ENCODE measurements at regions not wholly inside any gene's neighbourhood (a gene's known extent, or its start where the extent isn't known, plus 50 kb on each side); places are given as distances from the start of the nearest gene placed in this dataset.

DNA sequence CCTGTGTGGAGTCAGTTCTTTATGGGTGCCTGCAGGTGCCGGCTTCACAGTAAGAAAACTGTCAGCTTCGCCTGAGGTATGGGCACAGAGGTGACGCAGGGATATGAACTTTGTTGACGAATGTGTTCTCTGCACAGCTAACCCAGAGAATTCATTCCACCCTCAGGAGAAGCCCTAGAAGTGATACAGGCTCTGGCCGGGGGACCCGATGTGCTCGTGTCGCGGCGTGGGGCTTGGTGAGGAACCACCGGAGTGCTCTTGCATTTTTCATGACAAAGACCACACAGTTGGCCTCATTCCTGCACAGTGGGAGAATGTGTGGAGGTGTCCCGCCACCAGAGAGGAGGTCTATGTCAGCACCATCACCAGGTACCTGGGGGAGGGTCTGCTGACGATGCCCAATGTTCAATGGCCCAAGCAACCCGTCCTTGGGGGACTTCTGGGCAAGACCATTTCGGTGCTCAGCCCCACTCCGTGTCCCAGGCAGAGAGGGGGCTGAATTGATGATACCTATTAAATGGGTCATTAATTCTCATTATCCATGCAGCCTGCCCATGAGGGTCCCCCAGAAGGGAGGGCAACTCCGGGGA is 147.5 kb upstream of the RTL1 start:
- H3K9me3 ChIP-seq (ENCODE audit: low read depth, low read length, poor library complexity, severe bottlenecking): no peaks in the 10 kb centered on the region
- ChIA-PET CTCF (no interaction called here), POLR2A (ENCODE audit: low non-redundant PET) (no interaction called here)
- no peaks in the 10 kb centered on the region for H3K4me1 ChIP-seq (ENCODE audit: insufficient read depth, low read length, poor library complexity, severe bottlenecking)
- no peaks in the 10 kb centered on the region for H3K36me3 ChIP-seq (ENCODE audit: insufficient read depth, low read length, poor library complexity, severe bottlenecking)
- H3K27me3 ChIP-seq (replicated peaks; ENCODE audit: insufficient read depth, low read depth, low read length, poor library complexity): no peaks in the 10 kb centered on the region
- H3K4me3 ChIP-seq (ENCODE audit: low read depth, low read length, poor library complexity, severe bottlenecking): no peak overlapping the region
- no peak for TF ChIP-seq EZH2 (IDR thresholded peaks at IDR 0.05; ENCODE audit: borderline replicate concordance, low read depth, low read length, poor library complexity, severe bottlenecking)
- TF ChIP-seq, protein P1, sequence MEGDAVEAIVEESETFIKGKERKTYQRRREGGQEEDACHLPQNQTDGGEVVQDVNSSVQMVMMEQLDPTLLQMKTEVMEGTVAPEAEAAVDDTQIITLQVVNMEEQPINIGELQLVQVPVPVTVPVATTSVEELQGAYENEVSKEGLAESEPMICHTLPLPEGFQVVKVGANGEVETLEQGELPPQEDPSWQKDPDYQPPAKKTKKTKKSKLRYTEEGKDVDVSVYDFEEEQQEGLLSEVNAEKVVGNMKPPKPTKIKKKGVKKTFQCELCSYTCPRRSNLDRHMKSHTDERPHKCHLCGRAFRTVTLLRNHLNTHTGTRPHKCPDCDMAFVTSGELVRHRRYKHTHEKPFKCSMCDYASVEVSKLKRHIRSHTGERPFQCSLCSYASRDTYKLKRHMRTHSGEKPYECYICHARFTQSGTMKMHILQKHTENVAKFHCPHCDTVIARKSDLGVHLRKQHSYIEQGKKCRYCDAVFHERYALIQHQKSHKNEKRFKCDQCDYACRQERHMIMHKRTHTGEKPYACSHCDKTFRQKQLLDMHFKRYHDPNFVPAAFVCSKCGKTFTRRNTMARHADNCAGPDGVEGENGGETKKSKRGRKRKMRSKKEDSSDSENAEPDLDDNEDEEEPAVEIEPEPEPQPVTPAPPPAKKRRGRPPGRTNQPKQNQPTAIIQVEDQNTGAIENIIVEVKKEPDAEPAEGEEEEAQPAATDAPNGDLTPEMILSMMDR (conservative IDR thresholded peaks at IDR 0.05; ENCODE audit: low read depth, low read length): no peak
- H3K27ac ChIP-seq (ENCODE audit: low read depth, low read length, poor library complexity, severe bottlenecking): no peak overlapping the region
- BruUV-seq (replicated peaks): no TSS peak
- intact Hi-C loops (cut with micrococcal nuclease; ENCODE audit: unreplicated experiment): no loop called here
- DNase-seq (ENCODE audit: low spot score): no peak

DNA sequence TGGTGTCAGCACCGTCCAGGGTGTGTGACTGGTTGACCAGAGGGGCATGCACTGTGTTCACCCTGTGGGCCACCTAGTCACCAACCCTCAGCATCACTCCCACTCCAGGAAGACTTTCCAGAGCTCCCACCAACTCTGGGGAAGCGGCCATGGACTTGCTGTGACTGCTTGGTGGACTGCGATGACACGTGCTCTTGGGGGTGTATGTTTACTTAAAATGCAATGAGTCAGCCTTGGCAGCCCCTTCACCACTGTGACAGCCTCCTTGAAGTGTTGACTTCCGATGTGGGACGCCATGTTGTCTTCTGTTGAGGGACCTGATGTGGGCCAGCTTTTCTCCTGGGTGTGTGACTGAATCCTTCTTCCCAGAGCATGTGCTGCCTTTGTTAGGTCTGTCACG is 151.1 kb upstream of the RTL1 start:
- CTCF ChIA-PET: no interaction called here
- H3K4me3 ChIP-seq (ENCODE audit: low read depth, low read length, poor library complexity, severe bottlenecking): no peak overlapping the region
- no peak for DNase-seq (ENCODE audit: low spot score)
- no peaks in the 10 kb centered on the region for H3K36me3 ChIP-seq (ENCODE audit: insufficient read depth, low read length, poor library complexity, severe bottlenecking)
- POLR2A ChIA-PET (ENCODE audit: low non-redundant PET): no interaction called here
- no peak for TF ChIP-seq EZH2 (IDR thresholded peaks at IDR 0.05; ENCODE audit: borderline replicate concordance, low read depth, low read length, poor library complexity, severe bottlenecking)
- TF ChIP-seq, protein P1 (conservative IDR thresholded peaks at IDR 0.05; ENCODE audit: low read depth, low read length): no peak
- peaks cover 4% of the 10 kb centered on the region for H3K9me3 ChIP-seq (ENCODE audit: low read depth, low read length, poor library complexity, severe bottlenecking)
- no TSS peak for BruUV-seq (replicated peaks)
- no peak overlapping the region for H3K27ac ChIP-seq (ENCODE audit: low read depth, low read length, poor library complexity, severe bottlenecking)
- intact Hi-C loops (cut with micrococcal nuclease; ENCODE audit: unreplicated experiment): no loop called here
- H3K27me3 ChIP-seq (replicated peaks; ENCODE audit: insufficient read depth, low read depth, low read length, poor library complexity): no peaks in the 10 kb centered on the region
- no peaks in the 10 kb centered on the region for H3K4me1 ChIP-seq (ENCODE audit: insufficient read depth, low read length, poor library complexity, severe bottlenecking)

DNA sequence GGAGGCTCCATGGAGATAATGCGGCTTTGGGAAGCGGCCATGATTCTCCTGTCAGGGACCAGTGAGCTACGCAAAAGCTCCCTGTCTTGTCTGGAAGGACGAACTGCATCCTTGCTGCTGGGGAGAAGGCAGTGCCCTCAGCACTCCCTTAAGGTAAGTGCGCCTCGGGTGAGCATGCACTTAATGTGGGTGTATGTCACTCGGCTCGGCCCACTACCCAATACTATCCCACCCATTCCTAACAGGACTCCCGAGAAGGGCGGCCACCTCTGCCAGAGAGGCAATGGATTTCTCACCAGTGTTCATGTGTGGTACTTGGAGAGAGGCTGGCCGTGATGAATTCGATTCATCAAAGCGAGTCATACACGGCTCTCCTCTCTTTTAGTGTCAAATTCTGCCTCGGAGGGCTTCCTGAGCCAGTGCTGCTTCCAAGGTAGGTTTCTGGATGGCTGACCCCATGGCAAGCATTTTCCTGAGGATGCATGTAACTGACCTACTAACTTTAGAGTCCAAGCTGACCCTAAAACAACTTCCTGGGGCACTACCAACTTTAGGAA is 151.7 kb upstream of the RTL1 start:
- H3K4me3 ChIP-seq (ENCODE audit: low read depth, low read length, poor library complexity, severe bottlenecking): no peak overlapping the region
- H3K4me1 ChIP-seq (ENCODE audit: insufficient read depth, low read length, poor library complexity, severe bottlenecking): no peaks in the 10 kb centered on the region
- POLR2A ChIA-PET (ENCODE audit: low non-redundant PET): no interaction called here
- DNase-seq (ENCODE audit: low spot score): no peak
- TF ChIP-seq EZH2 (IDR thresholded peaks at IDR 0.05; ENCODE audit: borderline replicate concordance, low read depth, low read length, poor library complexity, severe bottlenecking): no peak
- TF ChIP-seq, protein P1 (conservative IDR thresholded peaks at IDR 0.05; ENCODE audit: low read depth, low read length): no peak
- peaks cover 4% of the 10 kb centered on the region for H3K9me3 ChIP-seq (ENCODE audit: low read depth, low read length, poor library complexity, severe bottlenecking)
- H3K27ac ChIP-seq (ENCODE audit: low read depth, low read length, poor library complexity, severe bottlenecking): no peak overlapping the region
- H3K36me3 ChIP-seq (ENCODE audit: insufficient read depth, low read length, poor library complexity, severe bottlenecking): no peaks in the 10 kb centered on the region
- BruUV-seq (replicated peaks): no TSS peak
- CTCF ChIA-PET: no interaction called here
- intact Hi-C loops (cut with micrococcal nuclease; ENCODE audit: unreplicated experiment): no loop called here
- no peaks in the 10 kb centered on the region for H3K27me3 ChIP-seq (replicated peaks; ENCODE audit: insufficient read depth, low read depth, low read length, poor library complexity)

Data from A673 (cell line).